ENCODE measurements at regions not wholly inside any gene's neighbourhood (a gene's known extent, or its start where the extent isn't known, plus 50 kb on each side); places are given as distances from the start of the nearest gene placed in this dataset.

DNA sequence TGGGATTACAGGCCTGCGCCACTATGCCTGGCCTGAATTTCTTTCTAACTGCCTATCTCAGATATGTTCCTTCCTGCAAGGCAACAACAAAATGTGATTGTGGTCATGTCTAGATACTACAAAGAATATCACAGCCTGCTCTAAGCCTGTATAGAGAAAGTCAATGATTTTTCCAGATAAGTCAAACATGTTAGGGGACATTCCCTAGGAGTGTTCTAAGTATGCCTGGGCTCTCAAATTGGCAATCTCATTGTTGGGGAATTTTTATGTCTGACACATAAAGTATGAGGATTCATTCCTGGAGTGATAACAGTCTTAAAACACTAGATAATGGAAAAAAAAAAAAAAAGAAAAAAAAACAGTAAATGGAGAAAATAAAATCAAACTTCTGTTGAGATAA is 406.1 kb downstream of the GATA3 start:
- ChIA-PET CTCF (no interaction called here), POLR2A (ENCODE audit: unreplicated experiment) (no interaction called here)
- Histone ChIP-seq H4K5ac (ENCODE audit: low read depth, low read length) (no peak overlapping the region), H2BK20ac (ENCODE audit: low read depth, low read length) (no peak overlapping the region), H2AK5ac (ENCODE audit: low read depth, low read length) (no peak overlapping the region), H2AFZ (replicated peaks; ENCODE audit: low read length, poor library complexity) (no peak overlapping the region), H4K20me1 (ENCODE audit: insufficient read depth, low read length) (no peaks in the 10 kb centered on the region), H3K79me1 (ENCODE audit: low read depth in 1 of 2, low read length in 2 of 2) (no peaks in the 10 kb centered on the region), H3K9me3 (ENCODE audit: control insufficient read depth, insufficient read depth, low read length) (peaks cover 11% of the 10 kb centered on the region), H3K4ac (ENCODE audit: low read depth, low read length) (no peak overlapping the region), H2BK15ac (ENCODE audit: low read depth, low read length) (no peak overlapping the region), H4K8ac (ENCODE audit: low read depth in 2 of 2, low read length in 2 of 2) (no peak overlapping the region), H3K27ac (ENCODE audit: insufficient read depth, low read length) (no peak overlapping the region), H3K9ac (ENCODE audit: low read depth, low read length) (no peak overlapping the region), H3K4me2 (ENCODE audit: low read depth, low read length) (no peak overlapping the region), H2BK5ac (ENCODE audit: low read depth, low read length, poor library complexity, severe bottlenecking) (no peak overlapping the region), H4K91ac (ENCODE audit: insufficient read depth, low read depth, low read length) (no peak overlapping the region), H3K23ac (ENCODE audit: low read depth, low read length) (no peak overlapping the region), H3K4me1 (ENCODE audit: control insufficient read depth, insufficient read depth, low read length) (no peaks in the 10 kb centered on the region), H3K9me1 (ENCODE audit: insufficient read depth, low read length) (no peaks in the 10 kb centered on the region), H3K18ac (ENCODE audit: low read depth, low read length) (no peak overlapping the region), H3K56ac (ENCODE audit: extremely low read depth, insufficient read depth, low read length) (no peak overlapping the region), H2BK120ac (ENCODE audit: low read depth, low read length) (no peak overlapping the region), H3K36me3 (ENCODE audit: control insufficient read depth, insufficient read depth, low read length) (no peaks in the 10 kb centered on the region), H3K27me3 (ENCODE audit: control insufficient read depth, insufficient read depth, low read length) (no peaks in the 10 kb centered on the region), H3K14ac (replicated peaks; ENCODE audit: low read depth, low read length) (no peak overlapping the region), H2AK9ac (replicated peaks; ENCODE audit: low read depth, low read length, poor library complexity) (no peak overlapping the region), H3K4me3 (ENCODE audit: insufficient read depth, low read depth, low read length) (no peak overlapping the region)
- DNase-seq (no peak), ATAC-seq (ENCODE audit: low read depth) (no peak)
- in situ Hi-C loops (cut with MboI; ENCODE audit: low sequenced_read_pairs) (no loop called here), dilution Hi-C loops (cut with HindIII; ENCODE audit: low sequenced_read_pairs, unreplicated experiment) (no loop called here), intact Hi-C loops (cut with micrococcal nuclease) (no loop called here)
- TF ChIP-seq, protein P1, sequence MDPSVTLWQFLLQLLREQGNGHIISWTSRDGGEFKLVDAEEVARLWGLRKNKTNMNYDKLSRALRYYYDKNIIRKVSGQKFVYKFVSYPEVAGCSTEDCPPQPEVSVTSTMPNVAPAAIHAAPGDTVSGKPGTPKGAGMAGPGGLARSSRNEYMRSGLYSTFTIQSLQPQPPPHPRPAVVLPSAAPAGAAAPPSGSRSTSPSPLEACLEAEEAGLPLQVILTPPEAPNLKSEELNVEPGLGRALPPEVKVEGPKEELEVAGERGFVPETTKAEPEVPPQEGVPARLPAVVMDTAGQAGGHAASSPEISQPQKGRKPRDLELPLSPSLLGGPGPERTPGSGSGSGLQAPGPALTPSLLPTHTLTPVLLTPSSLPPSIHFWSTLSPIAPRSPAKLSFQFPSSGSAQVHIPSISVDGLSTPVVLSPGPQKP (IDR thresholded peaks at IDR 0.05; ENCODE audit: borderline replicate concordance, low read depth, low read length): no peak
- TF ChIP-seq CEBPB (IDR thresholded peaks at IDR 0.05; ENCODE audit: low read depth, low read length): no peak
- WGBS, 2 experiments (ENCODE audit: extremely low coverage in 2 of 2, insufficient read length in 1 of 2): no CpG with 5 or more reads among the region's 1 CpG
- BruUV-seq (replicated peaks): no TSS peak

Measured in IMR-90 (cell line).